ENCODE measurements at regions not wholly inside any gene's neighbourhood (a gene's known extent, or its start where the extent isn't known, plus 50 kb on each side); places are given as distances from the start of the nearest gene placed in this dataset.

GRCh38 chr6:128801621-128802020 lies 81.3 kb upstream of the LAMA2 start:
- TF ChIP-seq, protein P1, sequence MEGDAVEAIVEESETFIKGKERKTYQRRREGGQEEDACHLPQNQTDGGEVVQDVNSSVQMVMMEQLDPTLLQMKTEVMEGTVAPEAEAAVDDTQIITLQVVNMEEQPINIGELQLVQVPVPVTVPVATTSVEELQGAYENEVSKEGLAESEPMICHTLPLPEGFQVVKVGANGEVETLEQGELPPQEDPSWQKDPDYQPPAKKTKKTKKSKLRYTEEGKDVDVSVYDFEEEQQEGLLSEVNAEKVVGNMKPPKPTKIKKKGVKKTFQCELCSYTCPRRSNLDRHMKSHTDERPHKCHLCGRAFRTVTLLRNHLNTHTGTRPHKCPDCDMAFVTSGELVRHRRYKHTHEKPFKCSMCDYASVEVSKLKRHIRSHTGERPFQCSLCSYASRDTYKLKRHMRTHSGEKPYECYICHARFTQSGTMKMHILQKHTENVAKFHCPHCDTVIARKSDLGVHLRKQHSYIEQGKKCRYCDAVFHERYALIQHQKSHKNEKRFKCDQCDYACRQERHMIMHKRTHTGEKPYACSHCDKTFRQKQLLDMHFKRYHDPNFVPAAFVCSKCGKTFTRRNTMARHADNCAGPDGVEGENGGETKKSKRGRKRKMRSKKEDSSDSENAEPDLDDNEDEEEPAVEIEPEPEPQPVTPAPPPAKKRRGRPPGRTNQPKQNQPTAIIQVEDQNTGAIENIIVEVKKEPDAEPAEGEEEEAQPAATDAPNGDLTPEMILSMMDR (IDR thresholded peaks at IDR 0.05), result no peak
- TF ChIP-seq POLR2AphosphoS5 (IDR thresholded peaks at IDR 0.05; ENCODE audit: low read depth, low read length), result no peak
- no peak for TF ChIP-seq TCF7L2 (IDR thresholded peaks at IDR 0.05; ENCODE audit: low read depth, low read length)

Measured in Panc1 (cell line).